ENCODE measurements at regions not wholly inside any gene's neighbourhood (a gene's known extent, or its start where the extent isn't known, plus 50 kb on each side); places are given as distances from the start of the nearest gene placed in this dataset.

GRCh38 chr4:181688432-181688831 lies 554.8 kb upstream of the TENM3 start:
- no peak for DNase-seq (ENCODE audit: extremely low read depth, low read depth)
- TF ChIP-seq, protein P1, sequence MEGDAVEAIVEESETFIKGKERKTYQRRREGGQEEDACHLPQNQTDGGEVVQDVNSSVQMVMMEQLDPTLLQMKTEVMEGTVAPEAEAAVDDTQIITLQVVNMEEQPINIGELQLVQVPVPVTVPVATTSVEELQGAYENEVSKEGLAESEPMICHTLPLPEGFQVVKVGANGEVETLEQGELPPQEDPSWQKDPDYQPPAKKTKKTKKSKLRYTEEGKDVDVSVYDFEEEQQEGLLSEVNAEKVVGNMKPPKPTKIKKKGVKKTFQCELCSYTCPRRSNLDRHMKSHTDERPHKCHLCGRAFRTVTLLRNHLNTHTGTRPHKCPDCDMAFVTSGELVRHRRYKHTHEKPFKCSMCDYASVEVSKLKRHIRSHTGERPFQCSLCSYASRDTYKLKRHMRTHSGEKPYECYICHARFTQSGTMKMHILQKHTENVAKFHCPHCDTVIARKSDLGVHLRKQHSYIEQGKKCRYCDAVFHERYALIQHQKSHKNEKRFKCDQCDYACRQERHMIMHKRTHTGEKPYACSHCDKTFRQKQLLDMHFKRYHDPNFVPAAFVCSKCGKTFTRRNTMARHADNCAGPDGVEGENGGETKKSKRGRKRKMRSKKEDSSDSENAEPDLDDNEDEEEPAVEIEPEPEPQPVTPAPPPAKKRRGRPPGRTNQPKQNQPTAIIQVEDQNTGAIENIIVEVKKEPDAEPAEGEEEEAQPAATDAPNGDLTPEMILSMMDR (IDR thresholded peaks at IDR 0.05; ENCODE audit: low read depth, low read length), result no peak

- no peak for DNase-seq (ENCODE audit: extremely low read depth, low read depth)
- TF ChIP-seq, protein P1 (IDR thresholded peaks at IDR 0.05; ENCODE audit: low read depth, low read length), result no peak
Measured at GRCh38 chr4:181688872-181689271, 554.3 kb upstream of the TENM3 start.

DNA sequence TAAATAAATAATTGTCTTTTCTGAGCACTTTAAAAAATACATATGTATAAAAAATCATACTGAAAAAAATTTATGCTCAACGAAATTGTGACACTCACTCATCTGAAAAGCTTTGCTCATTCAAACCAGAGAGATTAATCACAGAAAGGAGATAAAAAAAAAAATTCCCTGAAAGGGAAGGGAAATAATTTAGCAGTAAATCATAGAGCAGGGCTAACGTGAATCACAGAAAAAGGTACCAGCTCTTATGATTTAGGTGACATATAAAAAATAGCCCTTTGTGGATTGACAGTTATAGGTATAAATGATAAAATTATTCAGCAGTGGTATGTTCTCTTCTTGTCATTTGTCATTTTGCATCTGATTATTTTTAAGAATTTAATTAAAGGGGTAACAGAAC lies 552.7 kb upstream of the TENM3 start:
- DNase-seq (ENCODE audit: extremely low read depth, low read depth), result no peak
- TF ChIP-seq, protein P1 (IDR thresholded peaks at IDR 0.05; ENCODE audit: low read depth, low read length), result no peak

GRCh38 chr4:181692965-181693364 lies 550.2 kb upstream of the TENM3 start:
- DNase-seq (ENCODE audit: extremely low read depth, low read depth), result no peak
- TF ChIP-seq, protein P1 (IDR thresholded peaks at IDR 0.05; ENCODE audit: low read depth, low read length), result no peak

GRCh38 chr4:181693517-181693916 lies 549.7 kb upstream of the TENM3 start:
- TF ChIP-seq, protein P1 (IDR thresholded peaks at IDR 0.05; ENCODE audit: low read depth, low read length), result no peak
- DNase-seq (ENCODE audit: extremely low read depth, low read depth), result no peak

DNA sequence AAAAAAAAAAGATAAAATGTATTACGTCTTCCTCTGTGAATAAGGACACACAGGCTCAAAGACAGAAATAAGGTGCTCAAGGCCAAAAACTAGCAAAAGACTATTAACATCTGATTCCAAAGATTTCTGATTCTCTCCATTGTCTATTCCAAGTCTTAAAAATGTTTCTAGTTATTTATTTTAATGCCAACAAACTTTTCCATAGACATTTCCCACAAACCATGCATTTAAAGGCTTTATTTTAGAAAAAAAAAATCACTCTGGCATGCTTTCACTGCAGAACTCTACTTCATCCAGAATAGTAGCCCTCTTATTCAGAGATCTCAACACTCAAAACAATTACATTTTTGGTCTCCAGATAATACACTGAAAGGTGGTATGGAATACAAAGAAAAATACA lies 545.0 kb upstream of the TENM3 start:
- DNase-seq (ENCODE audit: extremely low read depth, low read depth), result no peak
- TF ChIP-seq, protein P1 (IDR thresholded peaks at IDR 0.05; ENCODE audit: low read depth, low read length), result no peak

GRCh38 chr4:181701214-181701613 lies 542.0 kb upstream of the TENM3 start:
- TF ChIP-seq, protein P1 (IDR thresholded peaks at IDR 0.05; ENCODE audit: low read depth, low read length), result no peak

More at GRCh38 chr4:181701214-181701613, 542.0 kb upstream of the TENM3 start:
- no peak for DNase-seq (ENCODE audit: extremely low read depth, low read depth)
